HG03342 (cell line): ENCODE measurements at regions not wholly inside any gene's neighbourhood (a gene's known extent, or its start where the extent isn't known, plus 50 kb on each side); places are given as distances from the start of the nearest gene placed in this dataset.

Source experiments
- ATAC-seq: cut with Tn5 transposase; IDR thresholded peaks from one replicate; pipeline ENCODE4 v1.9.1; 2021; ENCODE audit warnings: mild to moderate bottlenecking, moderate library complexity; ENCODE audit not compliant: unreplicated experiment

DNA sequence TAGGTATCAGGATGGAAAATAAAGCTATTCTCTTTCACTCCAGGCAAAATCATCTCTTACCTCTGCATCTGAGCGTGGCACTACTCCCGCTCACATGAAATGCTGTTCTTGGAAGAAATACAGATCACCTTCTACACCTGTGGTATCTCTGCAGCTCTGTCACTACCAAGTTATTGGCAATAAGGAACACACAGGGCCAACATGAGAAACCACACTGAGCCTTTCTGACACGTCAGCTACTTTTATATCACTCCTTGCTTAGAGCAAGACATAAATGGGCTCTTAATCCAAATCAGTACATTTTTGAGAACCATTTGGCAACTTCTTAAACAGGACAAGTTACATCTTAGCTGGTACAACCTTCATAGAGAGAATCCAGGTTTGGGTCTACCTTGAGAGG is 101.8 kb upstream of the GUCY1A1 start:
- ATAC-seq, result no peak

- ATAC-seq, result no peak
Observed at GRCh38 chr4:155564086-155564485, 102.6 kb upstream of the GUCY1A1 start.

DNA sequence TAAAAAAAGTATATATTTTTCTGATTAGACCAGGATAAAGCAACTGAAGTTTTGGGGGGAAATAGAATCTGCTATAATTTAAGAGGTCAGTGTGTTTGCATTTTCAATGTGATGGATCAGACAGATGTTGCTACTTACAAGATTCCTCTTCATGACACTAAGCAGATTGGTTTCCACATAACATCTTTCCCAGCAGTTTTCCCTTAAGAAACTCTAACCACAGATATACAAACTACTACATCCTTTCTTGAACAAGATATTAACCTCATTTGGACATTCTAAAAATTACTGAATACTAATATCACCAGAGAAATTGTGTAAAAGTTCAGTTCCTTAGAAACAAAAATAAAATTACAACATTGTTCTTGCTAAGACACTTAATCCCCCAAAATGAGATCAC is 106.7 kb upstream of the GUCY1A1 start:
- ATAC-seq, result no peak

- ATAC-seq, result no peak
Observed at GRCh38 chr4:155552180-155552579, 114.5 kb upstream of the GUCY1A1 start.

GRCh38 chr4:155548173-155548572 is 118.5 kb upstream of the GUCY1A1 start:
- ATAC-seq, result no peak

- ATAC-seq, result no peak
Observed at GRCh38 chr4:155546451-155546850, 120.2 kb upstream of the GUCY1A1 start.

DNA sequence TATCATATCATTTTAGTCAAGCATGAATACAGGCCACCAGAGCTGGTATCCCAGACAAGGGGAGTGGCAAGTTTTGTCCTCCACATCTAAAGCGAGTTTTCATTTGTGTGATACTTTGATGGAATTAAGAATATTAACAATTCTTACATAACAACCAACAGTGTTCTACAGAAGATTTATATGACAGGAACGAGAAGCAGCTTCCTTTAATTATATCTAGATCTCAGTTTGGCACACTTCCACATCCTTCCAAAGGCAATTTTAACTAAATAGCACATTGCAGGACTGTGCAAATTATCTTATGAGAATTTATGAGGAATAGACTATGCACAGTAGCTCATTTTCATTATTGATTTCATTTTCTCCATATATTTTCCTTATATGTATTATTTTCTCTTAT is 121.2 kb upstream of the GUCY1A1 start:
- no peak for ATAC-seq

GRCh38 chr4:155544547-155544946 is 122.1 kb upstream of the GUCY1A1 start:
- ATAC-seq, result no peak

DNA sequence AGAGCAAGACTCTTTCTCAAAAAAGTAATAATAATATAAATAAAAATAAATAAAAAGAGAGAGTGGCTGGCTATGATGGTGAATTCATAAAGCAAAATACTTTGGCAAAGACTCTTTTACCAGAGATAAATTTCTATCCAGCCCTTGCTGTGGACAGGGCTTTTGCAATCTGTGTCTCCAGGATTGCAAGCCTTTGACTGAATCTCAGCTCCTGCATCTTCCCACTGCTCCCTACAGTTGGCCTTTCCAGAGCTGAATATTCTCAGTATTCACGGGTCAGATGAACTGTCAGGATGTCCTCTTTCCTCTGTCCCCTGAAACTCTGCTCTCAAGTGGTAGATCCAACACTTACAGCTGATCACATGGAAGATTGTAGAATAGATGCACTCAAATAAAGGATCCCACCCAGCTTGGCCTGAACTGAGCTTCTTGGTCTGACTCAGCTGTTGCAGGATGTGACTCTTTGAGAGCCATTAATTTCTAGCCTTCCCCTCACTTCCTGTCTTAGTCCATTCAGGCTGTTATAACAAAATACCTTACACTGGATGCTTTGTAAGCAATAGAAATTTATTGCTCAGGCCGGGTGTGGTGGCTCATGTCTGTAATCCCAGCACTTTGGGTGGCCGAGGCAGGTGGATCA is 123.4 kb upstream of the GUCY1A1 start:
- peak; percentile 84 for ATAC-seq

- ATAC-seq, result no peak
Observed at GRCh38 chr4:155542415-155542814, 124.2 kb upstream of the GUCY1A1 start.

GRCh38 chr4:155541716-155542115 is 124.9 kb upstream of the GUCY1A1 start:
- ATAC-seq, result no peak

DNA sequence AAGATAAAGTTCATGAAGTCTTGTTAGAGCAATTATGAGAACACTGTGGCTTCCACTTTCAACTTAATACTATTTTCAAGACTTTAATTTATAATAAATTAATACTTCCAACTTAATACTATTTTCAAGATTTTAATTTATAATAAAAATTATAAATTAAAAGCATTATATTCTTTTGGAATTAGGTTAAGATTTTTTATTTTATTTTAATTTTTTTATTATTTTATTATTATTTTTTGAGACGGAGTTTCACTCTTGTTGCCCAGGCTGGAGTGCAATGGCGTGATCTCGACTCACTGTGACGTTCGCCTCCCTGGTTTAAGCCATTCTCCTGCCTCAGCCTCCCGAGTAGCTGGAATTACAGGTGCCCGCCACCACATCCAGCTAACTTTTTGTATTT is 126.0 kb upstream of the GUCY1A1 start:
- no peak for ATAC-seq

DNA sequence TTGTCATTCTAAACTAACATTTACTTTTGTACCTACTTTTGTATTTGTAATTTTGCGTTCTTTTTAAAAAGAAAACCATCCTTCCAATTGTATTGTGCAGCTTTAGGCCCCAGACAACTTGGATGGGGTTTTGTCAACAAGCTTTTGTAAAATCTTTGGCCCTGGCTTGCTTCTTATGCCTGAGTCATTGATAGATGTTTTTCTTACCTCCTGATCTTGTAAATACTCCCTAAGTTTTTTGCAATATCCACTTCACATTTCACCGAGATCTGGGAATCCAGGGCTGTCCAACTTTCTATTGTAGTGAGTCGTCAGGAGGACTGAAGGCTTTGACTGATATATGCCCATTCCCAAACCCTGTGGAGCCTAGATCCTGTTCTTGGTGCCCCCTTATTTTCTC is 126.9 kb upstream of the GUCY1A1 start:
- ATAC-seq, result no peak

- ATAC-seq, result no peak
Observed at GRCh38 chr4:155535802-155536454, 130.7 kb upstream of the GUCY1A1 start.

- no peak for ATAC-seq
Observed at GRCh38 chr4:155532373-155533085, 134.1 kb upstream of the GUCY1A1 start.

GRCh38 chr4:155530857-155531256 is 135.8 kb upstream of the GUCY1A1 start:
- no peak for ATAC-seq

GRCh38 chr4:155530290-155530689 is 136.4 kb upstream of the GUCY1A1 start:
- no peak for ATAC-seq

DNA sequence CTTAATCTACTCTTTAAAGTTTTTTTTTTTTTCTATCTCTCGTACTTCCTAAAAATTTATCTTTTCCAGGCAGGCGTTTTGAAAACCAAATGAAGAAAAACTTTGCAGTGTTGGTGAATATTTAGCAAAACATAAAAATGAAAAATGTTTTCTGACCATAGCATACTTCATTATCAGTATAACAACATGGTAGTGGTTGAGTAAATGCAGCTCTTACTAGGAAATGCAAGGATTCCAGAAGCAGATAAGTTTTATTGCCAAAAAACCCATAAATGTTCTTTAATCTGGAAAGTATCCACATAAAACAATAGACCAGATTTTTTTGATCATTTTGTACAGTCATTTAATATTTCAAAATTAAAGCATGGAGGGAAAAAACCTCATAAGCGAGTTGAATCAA is 136.9 kb upstream of the GUCY1A1 start:
- ATAC-seq, result no peak

DNA sequence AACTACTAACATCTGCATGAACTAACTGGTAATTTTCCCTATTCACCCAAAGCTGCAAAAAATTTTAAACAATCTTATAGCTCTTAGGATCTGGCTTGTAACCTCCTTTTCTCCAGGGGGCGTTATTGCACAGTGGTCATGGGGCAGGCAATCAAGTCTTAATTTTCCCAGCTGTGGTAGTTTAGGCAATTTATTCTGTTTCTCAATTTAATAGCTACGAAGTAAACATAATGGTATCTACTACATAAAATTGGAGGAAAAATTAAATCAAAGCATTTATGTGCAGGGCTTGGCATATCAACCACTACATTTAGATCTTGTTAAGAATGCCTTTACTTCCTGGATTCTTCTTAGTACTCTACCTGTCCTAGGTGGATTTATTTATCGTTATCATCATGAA is 137.4 kb upstream of the GUCY1A1 start:
- no peak for ATAC-seq

GRCh38 chr4:155526452-155527169 is 140.0 kb upstream of the GUCY1A1 start:
- no peak for ATAC-seq

GRCh38 chr4:155524926-155525455 is 141.7 kb upstream of the GUCY1A1 start:
- no peak for ATAC-seq
